ENCODE measurements at regions not wholly inside any gene's neighbourhood (a gene's known extent, or its start where the extent isn't known, plus 50 kb on each side); places are given as distances from the start of the nearest gene placed in this dataset.

DNA sequence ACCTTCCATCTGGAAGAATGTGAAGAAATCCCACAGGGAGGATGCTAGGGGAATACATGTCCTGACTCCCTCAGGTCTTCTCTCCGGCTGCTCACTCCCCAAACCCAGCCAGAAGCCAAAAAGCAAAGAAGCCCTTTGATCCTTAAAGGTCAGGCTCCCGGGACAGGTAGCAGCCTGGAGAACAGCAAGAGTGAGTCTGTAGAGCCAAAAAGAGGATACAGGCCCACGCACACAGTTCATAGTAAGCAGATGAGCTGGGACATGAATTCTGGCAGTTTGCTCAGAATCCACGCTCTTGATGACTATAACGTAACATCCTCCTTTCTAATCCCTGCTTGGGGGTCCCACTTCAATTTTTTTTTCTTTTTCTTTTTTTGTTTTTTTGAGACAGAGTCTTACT is 72.0 kb upstream of the SLC44A1 start:
- CTCF ChIA-PET, result no interaction called here
- BruUV-seq (replicated peaks), result no TSS peak
- Histone ChIP-seq H3K4me2 (ENCODE audit: insufficient read depth, low read length) (no peak overlapping the region), H3K27me3 (ENCODE audit: control insufficient read depth in 2 of 2, insufficient read depth in 2 of 2, low read length in 2 of 2) (no peaks in the 10 kb centered on the region), H3K4me1 (ENCODE audit: control insufficient read depth, extremely low read depth, insufficient read depth, low read length) (no peaks in the 10 kb centered on the region), H4K20me1 (replicated peaks; ENCODE audit: control insufficient read depth, extremely low read depth, insufficient read depth, low read length) (no peaks in the 10 kb centered on the region), H3K9me1 (replicated peaks; ENCODE audit: control insufficient read depth, extremely low read depth, insufficient read depth, low read length) (no peaks in the 10 kb centered on the region), H3K27ac (ENCODE audit: insufficient read depth, low read depth, low read length) (no peak overlapping the region), H3K9ac (replicated peaks; ENCODE audit: extremely low read depth, insufficient read depth, low read length) (no peak overlapping the region), H3K79me2 (ENCODE audit: control insufficient read depth, insufficient read depth, low read length) (no peaks in the 10 kb centered on the region), H2AFZ (ENCODE audit: low read depth, low read length) (no peak overlapping the region), H3K36me3 (ENCODE audit: control insufficient read depth in 2 of 2, extremely low read depth in 1 of 2, insufficient read depth in 2 of 2, low read length in 2 of 2) (no peaks in the 10 kb centered on the region), H3K9me3 (replicated peaks; ENCODE audit: control insufficient read depth, insufficient read depth, low read length) (no peaks in the 10 kb centered on the region), H3K4me3 (replicated peaks in 1 of 3; ENCODE audit: insufficient read depth in 1 of 3, low read depth in 1 of 3, low read length in 3 of 3) (no peak overlapping the region)
- TF ChIP-seq POLR2A (IDR thresholded peaks at IDR 0.05; ENCODE audit: low read depth, low read length) (no peak), GATA2 (IDR thresholded peaks at IDR 0.05; ENCODE audit: insufficient read depth, insufficient read length, low read depth, low read length) (no peak), POLR2AphosphoS5 (IDR thresholded peaks at IDR 0.05; ENCODE audit: insufficient read depth, low read depth, low read length) (no peak), FOS (IDR thresholded peaks at IDR 0.05; ENCODE audit: borderline replicate concordance, insufficient read depth, low read length) (no peak), JUN (IDR thresholded peaks at IDR 0.05; ENCODE audit: borderline replicate concordance, insufficient read depth, insufficient read length, low read depth) (no peak), MYC (IDR thresholded peaks at IDR 0.05; ENCODE audit: low read depth, low read length) (no peak), EZH2 (IDR thresholded peaks at IDR 0.05; ENCODE audit: borderline replicate concordance, low read depth, low read length, severe bottlenecking) (no peak)
- TF ChIP-seq, protein P1, sequence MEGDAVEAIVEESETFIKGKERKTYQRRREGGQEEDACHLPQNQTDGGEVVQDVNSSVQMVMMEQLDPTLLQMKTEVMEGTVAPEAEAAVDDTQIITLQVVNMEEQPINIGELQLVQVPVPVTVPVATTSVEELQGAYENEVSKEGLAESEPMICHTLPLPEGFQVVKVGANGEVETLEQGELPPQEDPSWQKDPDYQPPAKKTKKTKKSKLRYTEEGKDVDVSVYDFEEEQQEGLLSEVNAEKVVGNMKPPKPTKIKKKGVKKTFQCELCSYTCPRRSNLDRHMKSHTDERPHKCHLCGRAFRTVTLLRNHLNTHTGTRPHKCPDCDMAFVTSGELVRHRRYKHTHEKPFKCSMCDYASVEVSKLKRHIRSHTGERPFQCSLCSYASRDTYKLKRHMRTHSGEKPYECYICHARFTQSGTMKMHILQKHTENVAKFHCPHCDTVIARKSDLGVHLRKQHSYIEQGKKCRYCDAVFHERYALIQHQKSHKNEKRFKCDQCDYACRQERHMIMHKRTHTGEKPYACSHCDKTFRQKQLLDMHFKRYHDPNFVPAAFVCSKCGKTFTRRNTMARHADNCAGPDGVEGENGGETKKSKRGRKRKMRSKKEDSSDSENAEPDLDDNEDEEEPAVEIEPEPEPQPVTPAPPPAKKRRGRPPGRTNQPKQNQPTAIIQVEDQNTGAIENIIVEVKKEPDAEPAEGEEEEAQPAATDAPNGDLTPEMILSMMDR (IDR thresholded peaks at IDR 0.05; ENCODE audit: extremely low read depth in 1 of 2, insufficient read depth in 1 of 2, low read depth in 1 of 2, low read length in 2 of 2), result no peak
- TF ChIP-seq, protein P2, sequence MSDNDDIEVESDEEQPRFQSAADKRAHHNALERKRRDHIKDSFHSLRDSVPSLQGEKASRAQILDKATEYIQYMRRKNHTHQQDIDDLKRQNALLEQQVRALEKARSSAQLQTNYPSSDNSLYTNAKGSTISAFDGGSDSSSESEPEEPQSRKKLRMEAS (IDR thresholded peaks at IDR 0.05; ENCODE audit: insufficient read depth, insufficient read length), result no peak
- DNase-seq (ENCODE audit: low read depth, low spot score), result no peak
- no peak for FAIRE-seq
- POLR2A ChIA-PET, result no interaction called here
- intact Hi-C loops (cut with micrococcal nuclease), result no loop called here
- dilution Hi-C loops (cut with MboI; ENCODE audit: extremely low pct_ligation_motif_present, low sequenced_read_pairs), result no loop called here

Measured in endothelial cell of umbilical vein (primary cell).